Amygdala (tissue), 56 donors: ENCODE measurements at regions not wholly inside any gene's neighbourhood (a gene's known extent, or its start where the extent isn't known, plus 50 kb on each side); places are given as distances from the start of the nearest gene placed in this dataset.
"Not testable (repeated sequence)": the region's sequence is repeated elsewhere in the genome, so short reads cannot be mapped to it uniquely, and the experiment has no call there.

Experiments
- DNase-seq, 56 donors: peaks; one replicate each; lab custom pipeline; 2025; lab: John Stamatoyannopoulos, UW

DNA sequence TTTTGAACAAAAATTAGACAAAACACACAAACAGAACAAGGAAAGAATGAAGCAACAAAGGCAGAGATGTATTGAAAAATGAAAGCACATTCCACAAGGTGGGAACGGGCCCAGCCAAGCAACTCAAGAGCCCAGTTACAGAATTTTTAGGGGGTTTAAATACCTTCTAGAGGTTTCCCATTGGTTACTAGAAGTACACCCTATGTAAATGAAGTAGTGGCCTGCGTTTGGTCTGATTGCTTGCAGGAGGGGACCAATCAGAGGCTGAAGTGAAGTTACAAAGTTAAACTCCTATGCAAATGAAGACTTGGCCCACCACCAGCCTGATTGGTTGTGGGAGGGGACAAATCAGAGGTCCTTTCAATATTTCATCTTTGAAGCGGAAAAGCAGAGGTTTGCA lies 593.7 kb upstream of the MMS22L start:
- DNase-seq, result no peak

DNA sequence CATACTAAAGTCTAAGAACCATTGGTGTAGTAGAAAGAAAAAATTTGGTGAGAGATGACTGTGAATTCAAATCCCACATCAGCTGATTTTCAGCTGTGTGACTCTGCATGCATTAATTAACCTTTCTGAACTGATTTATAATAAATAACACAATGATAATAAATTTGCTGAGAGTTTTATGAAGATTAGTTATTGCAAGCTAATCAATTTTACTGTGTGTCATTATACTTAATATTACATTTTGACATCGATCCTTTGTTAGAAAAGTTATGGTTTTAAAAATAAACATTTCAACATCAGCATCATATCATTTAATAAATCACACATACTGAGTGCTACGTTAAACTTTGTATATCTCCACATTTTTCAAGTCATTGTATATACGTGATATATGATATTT lies 599.7 kb upstream of the MMS22L start:
- no peak for DNase-seq

DNA sequence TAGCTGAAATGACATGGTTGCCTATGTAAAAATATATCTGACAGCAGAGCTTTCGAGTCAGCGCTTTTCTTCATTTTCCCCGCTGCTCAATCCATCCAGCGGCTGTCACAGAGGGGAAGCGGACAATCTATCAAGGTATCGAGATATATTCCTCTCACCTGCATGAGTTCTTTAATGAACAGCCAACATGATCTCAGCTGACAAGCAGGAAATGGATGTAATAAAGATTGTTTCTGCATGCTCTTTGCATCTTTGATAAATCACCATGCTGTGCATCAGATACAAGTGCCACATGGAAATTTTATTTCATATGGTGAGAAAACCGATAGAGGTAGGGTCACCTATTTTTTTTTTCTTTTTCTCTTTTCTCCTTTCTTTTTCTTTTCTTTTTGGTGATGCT lies 602.3 kb upstream of the MMS22L start:
- no peak for DNase-seq

DNA sequence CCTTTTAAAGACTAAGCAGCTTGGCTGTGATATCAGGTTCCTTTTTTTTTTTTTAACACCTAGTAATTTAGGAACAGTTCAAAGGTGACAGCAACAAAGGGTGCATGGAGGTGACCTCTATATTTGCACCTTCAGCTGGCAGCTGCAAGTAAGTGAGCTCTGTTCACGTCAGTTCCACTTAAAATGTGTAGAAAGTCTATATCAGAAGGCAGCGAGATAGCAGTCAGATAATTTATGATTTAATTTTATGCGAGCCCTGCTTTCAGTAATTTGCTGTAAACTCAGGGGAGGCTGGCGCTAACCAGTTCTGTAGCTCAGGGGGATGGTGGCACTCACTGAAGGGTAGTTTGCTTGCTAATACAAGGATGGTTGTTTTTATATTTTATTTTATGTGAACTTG lies 602.8 kb upstream of the MMS22L start:
- DNase-seq, result no peak

DNA sequence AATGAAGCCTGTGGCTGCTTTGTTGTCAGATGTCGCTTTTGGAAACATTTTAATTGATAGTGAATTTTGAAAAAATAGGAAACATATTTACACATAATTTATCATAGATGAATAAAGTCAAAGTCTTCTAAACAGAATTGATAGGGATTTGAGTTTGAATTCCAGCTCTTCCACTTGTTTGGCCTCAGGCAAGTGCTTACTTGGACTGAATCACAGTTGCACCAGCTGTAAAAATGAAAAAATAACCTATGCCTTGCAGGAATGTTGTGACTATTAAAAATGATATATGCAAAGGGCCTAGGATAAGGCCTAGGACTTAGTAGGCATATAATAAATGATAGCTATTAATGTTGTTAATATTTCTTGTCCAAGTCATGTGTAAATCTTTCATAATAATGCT lies 618.5 kb upstream of the MMS22L start:
- no peak for DNase-seq

DNA sequence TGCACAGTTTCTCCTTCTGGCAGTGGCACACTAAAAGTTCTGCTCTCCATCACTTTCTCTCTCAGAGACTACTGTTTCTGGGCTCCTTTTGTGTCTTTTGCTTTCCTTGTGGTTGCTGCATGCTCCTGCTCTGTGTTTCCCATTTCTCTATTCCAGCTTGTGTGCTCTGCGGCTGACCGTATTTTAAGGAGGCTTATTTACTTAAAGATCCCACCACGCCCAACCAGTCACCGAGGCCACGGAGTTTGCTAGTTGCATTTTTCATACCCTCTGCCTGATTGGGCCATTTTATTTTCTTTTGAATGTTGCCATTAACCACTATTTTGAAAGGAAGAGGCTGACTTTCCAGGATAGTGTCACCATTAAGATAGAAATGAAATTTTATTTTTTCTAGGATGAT lies 626.4 kb upstream of the MMS22L start:
- DNase-seq, result no peak

DNA sequence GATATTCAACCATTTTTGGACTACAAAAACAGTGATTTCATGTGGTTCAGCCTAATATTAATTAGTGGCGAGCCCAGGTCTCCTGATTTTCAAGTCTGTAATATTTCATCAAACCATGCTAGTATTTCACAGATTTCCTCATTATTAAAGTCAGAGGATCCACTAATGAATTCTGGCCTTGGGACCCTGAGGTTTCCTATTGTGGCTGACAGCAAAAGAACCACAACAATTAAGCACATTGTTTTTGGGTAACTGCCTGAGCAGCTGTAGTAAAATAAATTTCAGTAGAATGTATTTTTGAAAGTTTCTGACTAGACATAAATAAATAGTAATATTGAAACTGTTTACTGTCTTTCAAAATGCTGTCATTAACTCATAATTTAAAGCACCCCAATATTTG lies 630.7 kb upstream of the MMS22L start:
- DNase-seq, result no peak

DNA sequence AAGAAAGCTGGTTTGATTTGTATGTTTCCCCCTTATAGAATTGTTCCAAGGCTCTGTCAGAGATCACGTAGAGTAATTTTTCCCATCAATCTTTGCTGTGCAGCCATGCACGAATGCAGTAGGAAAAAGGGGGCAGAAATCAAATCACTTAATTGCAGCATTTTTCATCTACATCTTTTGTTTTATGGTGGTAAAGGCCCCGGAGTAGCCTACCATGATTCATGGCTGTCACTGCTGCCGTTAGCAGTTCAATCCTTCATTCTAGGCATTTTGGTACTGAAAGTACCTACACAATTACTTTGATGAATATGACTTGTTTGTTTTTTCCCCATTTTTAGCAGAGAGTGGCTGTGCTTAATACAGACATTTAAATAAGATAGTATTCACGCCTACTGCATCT lies 631.9 kb upstream of the MMS22L start:
- DNase-seq, result no peak

DNA sequence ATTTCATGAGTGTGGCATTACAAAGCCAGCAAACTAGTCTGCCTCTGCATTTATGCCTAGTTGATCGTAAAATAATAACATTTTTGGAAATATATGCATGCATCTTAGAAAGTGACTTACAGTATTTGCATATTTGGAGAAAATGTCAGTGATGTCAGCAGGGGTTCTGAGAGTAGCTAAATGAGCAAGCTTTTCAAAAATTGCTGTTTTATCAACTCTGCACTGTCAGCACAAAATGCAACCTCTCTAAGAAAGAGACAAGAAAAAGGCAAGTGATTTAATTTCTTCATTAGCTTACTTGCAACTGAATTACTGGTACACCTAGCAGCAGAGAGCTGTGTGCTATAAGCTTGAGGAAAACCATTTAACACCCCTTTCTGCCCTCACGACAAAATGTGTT lies 632.5 kb upstream of the MMS22L start:
- DNase-seq, result no peak

DNA sequence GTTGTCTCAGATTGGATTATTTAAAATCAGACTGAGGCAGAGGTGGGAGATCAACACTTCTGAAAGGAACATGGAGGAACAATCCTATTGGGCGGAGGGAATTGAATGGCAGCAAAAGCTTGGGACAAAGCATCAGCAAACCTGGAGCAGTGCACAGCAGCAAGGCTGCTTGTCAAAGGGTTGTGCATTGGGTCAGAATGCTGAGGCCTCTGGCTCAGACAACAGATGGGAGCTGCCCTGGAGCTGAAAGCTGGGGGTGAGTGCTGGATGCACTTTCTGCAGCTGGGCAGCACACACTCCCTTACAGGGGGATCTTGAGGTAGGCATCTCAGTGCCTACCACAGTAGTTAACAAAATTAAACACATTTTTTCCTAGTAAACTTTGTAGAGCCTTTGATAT lies 634.4 kb upstream of the MMS22L start:
- no peak for DNase-seq

DNA sequence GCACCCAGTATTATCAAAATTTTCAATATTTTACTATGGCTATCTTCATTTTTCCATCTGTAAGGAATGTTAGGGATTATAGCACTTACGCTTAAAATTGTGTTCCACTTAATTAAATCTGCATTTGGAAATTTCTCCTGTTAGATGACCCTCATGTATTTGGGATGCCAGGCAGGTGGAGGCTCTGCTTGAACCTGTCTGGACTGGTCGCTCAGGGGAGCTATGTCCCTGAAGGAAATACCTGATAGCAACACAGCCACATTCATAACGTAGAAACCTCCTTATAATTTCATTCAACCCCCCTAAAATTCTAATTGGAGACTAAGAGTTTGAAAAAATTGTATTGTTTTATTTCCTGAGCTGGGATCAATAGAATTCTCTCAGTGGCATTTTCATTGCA lies 636.0 kb upstream of the MMS22L start:
- no peak for DNase-seq

DNA sequence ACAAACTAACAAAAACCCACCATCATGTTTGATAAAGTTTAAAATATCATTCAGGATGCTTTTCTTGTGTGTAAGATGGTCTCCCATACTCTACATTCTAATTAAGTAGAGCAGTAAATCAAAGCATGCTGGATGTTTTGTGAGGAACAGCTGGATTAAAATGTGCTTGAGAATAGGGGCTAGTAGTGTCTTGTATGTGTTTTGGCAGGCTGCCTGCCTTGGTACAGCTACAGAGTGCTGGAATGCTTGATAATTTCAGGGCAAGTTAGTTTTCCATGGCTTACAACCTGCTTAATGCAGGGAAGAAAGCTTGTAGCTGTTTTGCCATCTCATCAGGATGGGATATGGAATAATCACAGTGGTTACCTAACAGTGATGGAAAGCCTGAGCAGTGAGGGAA lies 636.6 kb upstream of the MMS22L start:
- DNase-seq, result no peak

DNA sequence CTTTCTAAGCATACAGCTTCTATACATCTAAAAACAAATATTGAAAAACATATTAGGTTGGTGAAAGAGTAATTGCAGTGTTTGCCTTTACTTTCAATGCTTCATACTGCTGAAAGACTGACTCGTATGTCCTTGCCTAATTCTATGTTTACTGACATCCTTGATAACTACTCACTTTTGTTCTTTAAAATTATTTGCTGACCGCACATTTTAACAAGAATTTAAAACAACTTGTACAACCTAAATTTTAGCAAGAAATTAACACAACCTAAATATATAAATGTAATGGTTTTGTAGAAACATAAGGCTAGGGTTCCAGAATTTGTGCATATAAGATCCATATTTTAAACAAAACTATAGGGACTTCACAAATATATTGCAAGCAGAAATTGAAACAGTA lies 640.2 kb upstream of the MMS22L start:
- no peak for DNase-seq

DNA sequence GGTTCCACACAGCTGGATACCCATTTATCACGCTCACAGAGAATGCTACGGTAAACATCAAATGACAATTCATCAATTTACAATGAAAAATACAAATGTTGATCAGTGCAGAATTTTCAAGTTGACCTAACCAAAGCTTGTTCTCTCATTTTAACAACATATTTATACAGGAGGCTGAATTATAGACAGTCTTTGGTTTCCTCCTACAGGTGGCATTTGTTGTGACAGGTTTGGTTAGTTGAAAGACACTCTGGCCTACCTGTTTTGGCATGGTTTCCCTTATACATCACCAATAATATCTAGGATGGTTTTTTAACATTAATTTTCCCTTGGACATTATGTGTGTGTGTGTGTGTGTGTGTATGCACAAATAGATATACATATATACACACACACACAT lies 642.5 kb upstream of the MMS22L start:
- no peak for DNase-seq

DNA sequence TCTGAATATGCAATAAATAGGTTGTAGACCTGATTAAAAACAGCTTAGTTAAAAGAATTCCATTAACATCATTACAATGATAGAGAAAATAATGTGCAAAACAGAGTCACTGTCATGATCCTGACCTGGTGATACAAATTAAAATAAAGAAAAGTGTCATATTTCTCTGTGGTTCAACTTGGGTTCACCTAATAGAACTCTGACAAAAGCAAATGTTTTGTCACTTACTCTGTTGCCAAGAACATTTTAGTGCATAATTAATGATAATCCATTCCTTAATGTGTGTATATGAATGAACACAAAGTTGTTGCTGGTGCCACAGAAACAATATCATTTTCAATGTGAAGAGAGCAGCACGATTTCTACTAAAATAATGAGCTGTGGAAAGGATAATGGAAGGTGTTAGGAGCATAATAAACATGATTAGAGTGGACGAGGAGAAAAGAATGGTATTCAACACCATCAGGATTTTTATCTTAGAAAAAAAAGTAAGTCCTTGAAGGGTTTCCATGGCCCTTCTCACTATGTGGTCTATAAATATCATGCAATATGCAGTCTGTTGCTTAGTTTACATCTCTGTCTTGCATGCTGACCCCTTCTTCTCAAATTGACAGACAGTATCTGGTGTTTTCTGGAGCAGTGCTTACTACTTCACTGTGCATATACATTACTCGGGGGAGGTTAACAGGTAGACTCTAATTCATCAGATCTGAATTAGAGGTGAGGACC lies 656.6 kb upstream of the MMS22L start:
- no peak for DNase-seq

DNA sequence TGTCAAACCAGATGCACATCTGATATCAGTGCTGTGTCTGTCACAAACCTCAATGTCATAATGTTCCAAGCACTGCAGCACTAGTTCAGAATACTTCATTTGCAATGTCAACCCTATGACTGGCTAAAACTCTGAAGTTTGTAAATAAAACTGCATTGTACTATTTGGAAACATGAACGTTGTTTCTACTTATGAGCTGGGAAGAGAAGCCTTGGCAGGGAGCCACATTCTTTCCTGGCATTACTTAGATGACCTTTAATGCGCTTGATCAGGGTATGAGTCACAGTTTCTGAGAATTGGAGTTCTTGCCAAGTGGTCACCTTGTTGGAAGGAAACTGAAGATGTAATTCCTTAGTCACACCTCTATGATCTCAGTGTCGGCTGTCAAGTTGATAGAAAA lies 664.8 kb upstream of the MMS22L start:
- DNase-seq, result peak in 1 of 56 donors; percentile 31

DNA sequence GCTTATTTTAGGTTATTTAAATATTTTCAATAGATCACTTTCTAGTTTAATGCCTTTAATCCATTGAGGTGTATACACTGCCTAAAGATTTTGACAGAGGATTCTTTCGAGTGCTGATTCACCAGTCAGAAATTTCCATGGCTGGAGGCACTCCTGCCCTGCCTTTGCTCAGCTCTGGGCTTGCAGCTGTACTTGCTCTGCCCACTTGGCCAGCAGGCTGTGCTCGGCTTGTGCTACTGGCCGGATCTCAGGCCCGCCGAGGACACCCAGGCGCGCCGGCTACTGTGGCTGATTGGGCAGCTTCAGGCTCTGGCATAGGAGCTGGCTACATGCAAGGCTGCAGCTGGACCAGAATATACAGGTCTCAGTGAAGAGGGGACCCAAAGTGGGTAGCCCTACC lies 675.1 kb upstream of the MMS22L start:
- peak in 5 of 56 donors; percentile 2 to 7 (median 3) for DNase-seq

DNA sequence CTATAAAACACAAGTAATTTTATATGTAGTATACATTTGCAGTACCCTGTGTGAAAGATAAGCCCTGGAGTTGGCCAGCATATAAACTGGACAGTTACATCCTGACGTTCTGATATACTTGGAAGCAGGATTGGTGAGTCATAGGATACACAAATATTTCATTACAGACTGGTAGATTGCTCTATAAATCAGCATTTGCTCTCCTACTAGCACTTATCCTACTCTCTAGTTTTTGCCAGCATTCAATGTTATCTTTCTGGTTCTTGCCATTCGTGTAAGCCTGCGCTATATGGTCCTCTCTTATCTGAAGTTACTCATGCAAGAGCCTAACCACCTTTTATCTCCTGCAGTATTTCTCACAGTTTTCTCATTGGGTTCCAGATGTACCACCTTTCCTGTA lies 680.2 kb upstream of the MMS22L start:
- no peak for DNase-seq

DNA sequence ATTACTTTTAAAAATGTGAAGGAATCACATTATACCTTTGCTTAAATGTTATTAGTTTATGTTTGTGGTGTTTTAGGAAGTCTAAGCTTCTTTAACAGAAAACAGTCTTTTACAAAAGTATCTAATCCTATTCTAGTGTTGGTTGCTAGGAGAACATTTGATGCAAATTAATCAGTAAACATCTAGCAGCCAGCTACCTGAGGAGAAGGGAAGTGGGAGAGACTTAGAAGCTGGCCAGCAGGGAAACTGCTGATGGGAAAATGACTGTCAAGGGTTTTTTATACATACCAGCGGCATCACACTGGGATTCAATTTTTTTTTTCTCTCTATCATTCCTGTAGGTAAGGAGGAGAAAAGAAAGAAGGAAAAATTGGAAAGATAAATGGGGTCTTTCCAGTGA lies 686.0 kb upstream of the MMS22L start:
- DNase-seq, result no peak

DNA sequence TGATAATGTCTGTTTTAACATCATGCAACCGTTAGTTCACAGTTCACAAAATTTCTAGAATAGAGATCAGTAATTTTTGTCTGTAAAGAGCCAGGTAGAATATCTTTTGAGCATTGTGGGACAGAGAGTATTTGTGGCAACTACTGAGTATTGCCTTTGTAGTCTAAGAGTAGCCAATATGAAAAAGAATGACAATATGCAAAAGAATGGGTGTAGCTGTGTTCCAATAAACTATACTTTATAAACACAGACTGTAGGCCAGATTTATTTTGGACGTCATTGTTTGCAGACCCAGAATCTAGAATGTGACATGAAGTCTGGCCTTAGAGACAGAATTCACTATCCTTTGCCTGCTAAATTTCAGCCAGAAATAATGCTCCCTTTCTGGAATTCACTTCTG lies 694.1 kb upstream of the MMS22L start:
- DNase-seq, result no peak

DNA sequence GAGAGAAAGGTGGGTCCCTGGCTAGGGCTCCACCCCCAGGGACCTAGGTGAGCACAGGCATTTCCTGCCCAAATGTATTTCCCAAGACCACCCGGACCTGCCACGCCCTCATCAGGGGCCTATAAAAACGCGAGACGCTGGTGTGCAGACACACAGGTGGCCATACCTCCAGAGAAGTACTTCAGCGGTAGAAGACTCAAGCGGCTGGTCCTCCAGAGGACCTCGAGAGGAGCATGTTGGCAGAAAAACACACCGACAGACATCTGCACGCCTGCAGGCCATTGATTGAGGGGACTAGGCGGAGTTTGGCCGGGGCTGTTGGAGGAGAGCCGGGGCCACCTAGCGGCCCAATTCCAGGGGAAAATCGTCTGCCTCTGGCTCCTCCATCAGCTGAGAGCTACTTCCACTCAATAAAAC lies 695.8 kb upstream of the MMS22L start:
- no peak for DNase-seq

DNA sequence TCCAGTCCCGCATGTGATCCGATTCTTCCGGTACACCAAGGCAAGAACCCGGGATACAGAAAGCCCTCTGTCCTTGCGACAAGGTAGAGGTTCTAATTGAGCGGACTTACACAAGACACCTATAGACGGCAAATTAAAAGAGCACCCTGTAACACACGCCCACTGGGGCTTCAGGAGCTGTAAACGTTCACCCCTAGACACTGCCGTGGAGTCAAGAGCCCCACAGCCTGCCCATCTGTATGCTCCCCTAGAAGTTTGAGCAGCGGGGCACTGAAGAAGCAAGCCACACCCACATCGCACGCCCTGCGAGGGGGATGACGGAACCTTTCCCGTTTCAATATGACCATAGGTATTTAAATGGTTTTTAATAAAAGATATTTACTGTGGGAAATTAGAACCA lies 696.3 kb upstream of the MMS22L start:
- not testable (repeated sequence) for DNase-seq

DNA sequence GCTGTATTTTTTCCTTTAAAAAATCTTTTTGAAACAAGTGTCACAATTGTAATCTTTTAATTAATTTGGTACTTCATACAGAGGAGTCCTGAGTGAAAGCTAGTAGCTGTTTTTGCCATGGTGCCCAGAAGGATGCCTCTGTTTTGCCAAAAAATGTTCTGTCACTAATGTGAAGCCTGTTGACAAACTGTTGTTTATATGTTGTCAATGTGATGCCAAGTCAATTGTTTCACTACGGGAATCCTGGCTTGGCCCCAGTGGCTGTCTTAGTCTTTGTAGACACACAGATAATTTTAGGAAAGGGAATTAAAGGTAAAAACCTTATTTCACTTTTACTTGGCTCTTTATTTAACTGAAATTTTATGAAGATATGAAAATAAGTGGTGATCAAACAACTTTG lies 706.4 kb upstream of the MMS22L start:
- DNase-seq, result no peak
